GM21367 (cell line): ENCODE measurements at regions not wholly inside any gene's neighbourhood (a gene's known extent, or its start where the extent isn't known, plus 50 kb on each side); places are given as distances from the start of the nearest gene placed in this dataset.

ENCODE experiments used
- ATAC-seq: cut with Tn5 transposase; IDR thresholded peaks from one replicate; pipeline ENCODE4 v1.9.1; 2021; ENCODE audit not compliant: unreplicated experiment

GRCh38 chr18:2326999-2327398 is 244.3 kb downstream of the METTL4 start:
- ATAC-seq, result no peak

- no peak for ATAC-seq
These were observed 240.5 kb downstream of the METTL4 start for GRCh38 chr18:2330764-2331163.

DNA sequence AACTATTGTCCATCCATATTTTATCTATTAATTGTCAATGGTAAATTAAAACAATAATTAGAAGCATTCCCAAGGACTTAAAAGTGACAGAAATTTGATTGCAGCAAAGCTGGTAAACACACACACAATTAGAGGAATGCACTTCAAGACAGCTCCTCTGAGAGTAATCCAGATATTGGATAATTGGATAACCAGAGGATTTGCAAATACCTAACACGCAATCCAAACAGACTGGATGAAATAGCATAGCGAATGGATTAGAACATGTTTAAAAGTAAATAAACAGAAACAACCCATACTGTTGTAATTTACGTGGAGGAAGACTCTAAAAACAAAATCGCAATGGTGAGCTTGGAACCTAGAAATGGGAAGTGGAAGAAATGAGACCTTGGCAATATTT is 239.8 kb downstream of the METTL4 start:
- no peak for ATAC-seq

GRCh38 chr18:2336690-2337392 is 234.5 kb downstream of the METTL4 start:
- ATAC-seq, result no peak

DNA sequence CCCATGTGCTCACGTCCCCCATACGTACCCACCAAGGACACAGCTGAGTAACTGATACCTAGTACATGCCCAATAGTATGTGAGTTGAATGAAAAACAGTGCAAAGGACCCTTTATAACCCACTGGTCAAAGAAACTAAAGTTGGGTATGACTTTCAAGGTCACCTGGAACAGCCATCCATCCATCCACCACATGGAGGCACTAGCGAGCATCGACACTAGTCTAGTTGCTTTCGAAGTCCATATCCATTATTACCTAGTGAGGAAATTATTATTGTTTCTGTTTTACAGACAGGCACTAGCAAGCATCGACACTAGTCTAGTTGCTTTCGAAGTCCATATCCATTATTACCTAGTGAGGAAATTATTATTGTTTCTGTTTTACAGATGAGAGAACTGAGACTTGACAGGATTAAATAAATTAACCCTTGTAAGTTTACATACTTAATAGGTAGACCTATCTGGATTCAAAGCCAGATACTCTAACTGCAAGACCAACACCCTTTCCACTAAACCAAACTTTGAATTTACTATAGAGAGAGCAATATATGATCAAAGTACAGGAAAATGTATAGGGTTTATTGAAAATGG is 233.7 kb downstream of the METTL4 start:
- no peak for ATAC-seq

GRCh38 chr18:2338601-2339000 is 232.7 kb downstream of the METTL4 start:
- no peak for ATAC-seq

DNA sequence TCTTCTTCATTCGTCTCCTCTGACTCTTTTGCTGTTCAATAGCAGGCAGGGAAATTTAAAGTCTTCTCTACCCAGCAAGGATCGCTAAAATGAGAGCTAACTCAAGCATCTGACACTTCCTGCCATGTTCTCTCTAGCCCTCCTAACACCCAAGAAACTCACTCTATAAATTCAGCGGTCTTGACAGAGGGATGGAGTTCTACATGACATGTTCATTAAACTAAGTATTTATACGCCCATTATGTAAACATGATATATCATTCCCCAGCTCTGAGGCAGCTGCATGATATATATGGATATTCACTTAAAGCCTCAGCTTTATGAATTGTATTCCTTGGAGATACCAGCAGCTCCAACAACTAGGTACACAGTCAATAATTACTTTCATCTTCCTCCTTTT is 231.0 kb downstream of the METTL4 start:
- ATAC-seq, result no peak

GRCh38 chr18:2348003-2348402 is 223.3 kb downstream of the METTL4 start:
- no peak for ATAC-seq

- no peak for ATAC-seq
These were observed 220.0 kb downstream of the METTL4 start for GRCh38 chr18:2351126-2351850.

- ATAC-seq, result no peak
These were observed 217.0 kb downstream of the METTL4 start for GRCh38 chr18:2354292-2354691.

GRCh38 chr18:2356906-2357305 is 214.4 kb downstream of the METTL4 start:
- no peak for ATAC-seq

GRCh38 chr18:2360861-2361260 is 210.4 kb downstream of the METTL4 start:
- ATAC-seq, result no peak

GRCh38 chr18:2368102-2368501 is 203.2 kb downstream of the METTL4 start:
- no peak for ATAC-seq

DNA sequence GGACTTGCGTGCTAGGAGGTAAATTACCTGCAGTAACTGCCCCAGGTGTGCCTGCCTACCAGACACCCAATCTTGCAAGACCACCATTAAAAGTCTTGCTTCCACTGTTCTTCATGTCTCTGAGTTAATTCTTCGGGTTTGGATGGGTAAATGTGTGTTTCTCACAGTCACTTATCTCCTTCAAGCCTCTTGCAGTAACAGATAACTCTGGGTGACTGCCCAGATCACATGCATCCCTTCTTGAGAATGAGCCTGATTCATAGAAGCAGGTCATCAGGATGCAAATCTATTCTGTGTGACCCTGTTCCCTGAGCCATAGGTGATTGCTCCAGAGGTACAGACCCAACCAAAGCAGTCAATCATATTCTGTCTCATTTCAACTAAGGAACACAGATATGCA is 194.6 kb downstream of the METTL4 start:
- no peak for ATAC-seq

DNA sequence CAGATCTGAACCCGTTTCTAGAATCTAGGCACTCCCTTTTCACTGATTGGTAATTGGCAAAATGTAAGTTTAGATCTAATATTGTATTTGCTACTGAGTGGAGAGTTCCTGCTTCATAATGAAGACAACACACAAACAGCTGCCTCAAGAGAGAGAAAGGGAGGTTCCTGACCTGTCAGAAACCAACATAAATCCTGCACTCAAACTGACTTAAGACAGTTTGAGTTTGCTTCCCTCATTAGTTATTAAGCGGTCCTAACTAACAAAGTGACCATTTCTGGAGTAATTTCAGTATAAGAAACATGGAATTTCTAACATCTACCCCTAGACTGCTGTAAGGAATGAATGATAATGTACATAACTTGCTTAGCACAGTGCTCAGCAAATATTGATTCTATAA is 191.2 kb downstream of the METTL4 start:
- no peak for ATAC-seq

- no peak for ATAC-seq
These were observed 189.8 kb downstream of the METTL4 start for GRCh38 chr18:2381539-2381938.

DNA sequence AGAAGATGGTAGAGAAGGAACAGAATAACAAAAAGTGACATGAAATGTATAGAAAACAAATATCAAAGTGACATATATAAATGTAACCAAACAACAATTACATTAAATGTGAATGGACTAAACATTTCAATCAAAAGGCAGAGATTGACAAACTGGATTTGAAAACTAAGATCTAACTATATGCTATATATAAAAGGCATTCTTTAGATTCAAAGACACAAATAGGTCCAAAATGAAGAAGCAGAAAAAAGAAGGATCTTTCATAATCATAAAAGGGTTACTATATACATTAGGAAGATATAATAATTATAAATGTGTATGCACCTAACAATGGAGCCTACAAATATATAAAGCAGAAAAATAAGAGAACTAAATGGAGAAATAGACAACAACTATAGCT is 183.7 kb downstream of the METTL4 start:
- no peak for ATAC-seq

DNA sequence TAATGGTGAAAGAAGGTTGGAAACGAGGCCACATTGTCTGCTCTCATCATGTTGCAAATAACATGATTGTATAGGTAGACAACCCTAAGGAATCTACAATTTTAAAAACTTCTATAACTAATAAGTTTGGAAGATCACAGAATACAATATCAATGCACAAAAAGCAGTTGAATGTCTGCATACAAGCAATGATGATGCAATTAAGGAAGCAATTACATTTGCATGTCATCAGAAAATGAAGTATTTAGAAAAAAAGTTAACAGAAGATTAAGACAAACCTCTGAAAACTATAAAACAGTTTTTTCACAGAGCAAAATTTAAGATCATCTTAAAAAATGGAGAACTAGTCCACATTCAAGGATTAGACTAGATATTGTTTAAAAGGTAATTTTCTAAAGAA is 181.1 kb downstream of the METTL4 start:
- no peak for ATAC-seq

- ATAC-seq, result no peak
These were observed 179.8 kb downstream of the METTL4 start for GRCh38 chr18:2391470-2391869.

DNA sequence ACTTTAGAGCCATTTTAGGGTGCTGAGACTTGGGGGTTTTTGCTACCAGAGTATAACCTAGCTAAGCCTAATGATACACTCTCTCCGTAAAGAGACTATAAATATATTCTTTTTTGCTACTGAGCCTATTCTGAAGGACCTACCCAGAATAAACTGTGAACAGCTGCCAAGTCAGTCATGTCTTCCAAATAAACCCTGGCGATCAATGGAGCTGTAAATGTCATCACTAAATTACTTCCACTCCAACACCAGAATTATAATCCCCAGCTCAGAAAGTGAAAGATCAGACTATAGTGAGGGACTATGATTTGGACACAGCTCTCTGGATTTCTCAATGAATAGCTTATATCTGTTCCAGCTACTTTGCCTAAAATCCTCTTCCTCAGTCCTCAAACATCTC is 178.9 kb downstream of the METTL4 start:
- no peak for ATAC-seq

GRCh38 chr18:2394684-2395083 is 176.6 kb downstream of the METTL4 start:
- ATAC-seq, result no peak

DNA sequence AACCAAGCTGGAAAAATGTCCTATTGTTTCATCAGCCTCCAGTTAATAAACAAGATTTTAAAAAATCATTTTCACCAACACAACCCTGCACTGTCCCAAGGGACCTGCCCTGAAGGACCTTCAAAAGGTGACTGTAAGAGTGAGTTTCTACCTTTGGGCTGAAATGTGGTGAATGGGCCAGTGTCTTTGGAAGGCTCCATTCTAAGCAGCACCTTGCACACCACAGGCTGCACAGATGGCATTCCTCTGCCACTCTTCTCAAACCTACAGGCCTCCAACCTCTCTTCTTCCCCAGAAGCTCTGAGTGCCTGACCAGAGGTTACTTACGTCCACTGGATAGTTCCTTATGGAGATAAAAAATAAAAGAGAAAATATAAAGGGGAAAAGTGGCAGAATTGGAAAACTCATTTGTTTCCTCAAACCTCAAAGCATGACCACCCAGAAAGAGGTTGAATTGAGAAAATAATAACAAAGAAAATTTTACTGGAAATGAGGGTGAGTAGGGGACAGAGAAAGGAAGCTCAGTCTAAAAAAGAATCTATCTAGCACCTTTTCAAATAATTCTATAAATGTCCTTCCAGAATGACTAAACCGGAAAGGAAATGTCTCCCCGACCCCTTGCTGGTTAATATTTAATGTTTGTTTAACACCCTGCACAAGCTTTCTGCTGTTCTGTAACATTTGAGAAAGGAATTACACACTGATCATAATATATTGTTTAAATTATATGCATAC is 175.7 kb downstream of the METTL4 start:
- no peak for ATAC-seq
